Chondrocyte (in vitro differentiated cells): ENCODE measurements at regions not wholly inside any gene's neighbourhood (a gene's known extent, or its start where the extent isn't known, plus 50 kb on each side); places are given as distances from the start of the nearest gene placed in this dataset.

Experiments used
- DNase-seq: peaks from one replicate; pipeline ENCODE4 v3.0.0; 2021; ENCODE audit warnings: mixed read lengths, low spot score
- H3K27ac Mint-ChIP-seq: one replicate; pipeline ENCODE4 v1.8.0; 2021; ENCODE audit warnings: mild to moderate bottlenecking, moderate library complexity, mixed read lengths; ENCODE audit not compliant: unreplicated experiment
- H3K27me3 Mint-ChIP-seq: 2 replicates; pipeline ENCODE4 v1.8.0; 2021; ENCODE audit warnings: low read depth, mixed read lengths
- H3K36me3 Mint-ChIP-seq: 2 replicates; pipeline ENCODE4 v1.8.0; 2021; ENCODE audit warnings: low read depth, mixed read lengths
- H3K4me1 Mint-ChIP-seq: 2 replicates; pipeline ENCODE4 v1.8.0; 2021; ENCODE audit warnings: low read depth, mild to moderate bottlenecking, mixed read lengths
- H3K4me3 Mint-ChIP-seq: one replicate; pipeline ENCODE4 v1.8.0; 2021; ENCODE audit warnings: mild to moderate bottlenecking, moderate library complexity, mixed read lengths; ENCODE audit not compliant: unreplicated experiment
- H3K9me3 Mint-ChIP-seq: 2 replicates; pipeline ENCODE4 v1.8.0; 2021; ENCODE audit warnings: low read depth, mixed read lengths
- TF ChIP-seq, protein P1 (sequence below): fragments of 200-600 bp; sonication (generic); IDR thresholded peaks from 2 replicates; pipeline ENCODE4 v1.5.0; 2021; ENCODE audit warnings: antibody characterized with exemption, mild to moderate bottlenecking, moderate library complexity

DNA sequence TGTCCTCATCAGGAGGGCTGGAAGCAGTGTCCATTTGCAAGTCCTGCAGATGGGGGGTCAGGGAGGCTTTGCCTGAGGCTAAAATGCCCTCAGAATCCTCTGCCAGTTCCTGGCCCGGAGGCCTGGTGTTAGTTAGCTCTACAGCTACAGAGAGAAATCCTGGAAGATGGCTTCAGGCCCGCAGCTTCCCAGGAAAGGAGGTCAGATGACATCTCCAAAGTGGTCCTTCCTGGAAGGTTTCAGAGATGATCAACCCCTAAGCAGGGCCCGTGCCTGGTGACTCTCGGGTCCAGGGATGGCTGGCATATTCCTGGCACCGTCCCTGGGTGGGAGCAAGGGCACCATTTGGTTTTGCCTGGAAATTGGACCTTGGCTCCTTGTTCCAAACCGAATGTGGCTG, 959.1 kb downstream of the BRD1 start:
- Mint-ChIP-seq H3K4me1 (no peaks in the 10 kb centered on the region), H3K36me3 (no peaks in the 10 kb centered on the region), H3K27me3 (peaks cover 22% of the 10 kb centered on the region), H3K9me3 (no peaks in the 10 kb centered on the region), H3K27ac (no peak overlapping the region), H3K4me3 (no peak overlapping the region)
- peak; percentile 40 for DNase-seq
- TF ChIP-seq, protein P1, sequence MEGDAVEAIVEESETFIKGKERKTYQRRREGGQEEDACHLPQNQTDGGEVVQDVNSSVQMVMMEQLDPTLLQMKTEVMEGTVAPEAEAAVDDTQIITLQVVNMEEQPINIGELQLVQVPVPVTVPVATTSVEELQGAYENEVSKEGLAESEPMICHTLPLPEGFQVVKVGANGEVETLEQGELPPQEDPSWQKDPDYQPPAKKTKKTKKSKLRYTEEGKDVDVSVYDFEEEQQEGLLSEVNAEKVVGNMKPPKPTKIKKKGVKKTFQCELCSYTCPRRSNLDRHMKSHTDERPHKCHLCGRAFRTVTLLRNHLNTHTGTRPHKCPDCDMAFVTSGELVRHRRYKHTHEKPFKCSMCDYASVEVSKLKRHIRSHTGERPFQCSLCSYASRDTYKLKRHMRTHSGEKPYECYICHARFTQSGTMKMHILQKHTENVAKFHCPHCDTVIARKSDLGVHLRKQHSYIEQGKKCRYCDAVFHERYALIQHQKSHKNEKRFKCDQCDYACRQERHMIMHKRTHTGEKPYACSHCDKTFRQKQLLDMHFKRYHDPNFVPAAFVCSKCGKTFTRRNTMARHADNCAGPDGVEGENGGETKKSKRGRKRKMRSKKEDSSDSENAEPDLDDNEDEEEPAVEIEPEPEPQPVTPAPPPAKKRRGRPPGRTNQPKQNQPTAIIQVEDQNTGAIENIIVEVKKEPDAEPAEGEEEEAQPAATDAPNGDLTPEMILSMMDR, result no peak

DNA sequence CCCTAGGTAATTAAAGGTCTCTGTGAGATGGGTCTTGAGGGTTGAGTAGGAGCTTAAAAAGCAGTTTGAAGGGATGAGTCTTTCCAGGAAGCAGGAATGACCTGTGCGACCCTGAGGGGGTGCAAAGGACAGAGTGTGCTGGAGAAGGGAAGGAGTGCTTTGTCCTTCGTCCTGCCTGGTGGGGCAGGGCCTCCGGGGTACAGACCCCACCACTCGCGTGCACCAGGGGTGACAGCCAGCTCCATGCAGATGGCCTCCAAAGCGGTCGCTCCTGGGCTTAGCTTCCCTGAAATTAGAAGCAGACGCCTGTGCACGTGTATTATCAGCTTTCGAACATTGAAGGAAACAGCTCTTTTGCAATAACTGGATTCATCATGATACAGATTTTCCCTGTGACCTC, 959.8 kb downstream of the BRD1 start:
- H3K4me3 Mint-ChIP-seq, result no peak overlapping the region
- H3K4me1 Mint-ChIP-seq, result no peaks in the 10 kb centered on the region
- DNase-seq, result peak; percentile 77
- H3K9me3 Mint-ChIP-seq, result no peaks in the 10 kb centered on the region
- peaks cover 19% of the 10 kb centered on the region for H3K27me3 Mint-ChIP-seq
- no peaks in the 10 kb centered on the region for H3K36me3 Mint-ChIP-seq
- no peak overlapping the region for H3K27ac Mint-ChIP-seq
- TF ChIP-seq, protein P1, result no peak

DNA sequence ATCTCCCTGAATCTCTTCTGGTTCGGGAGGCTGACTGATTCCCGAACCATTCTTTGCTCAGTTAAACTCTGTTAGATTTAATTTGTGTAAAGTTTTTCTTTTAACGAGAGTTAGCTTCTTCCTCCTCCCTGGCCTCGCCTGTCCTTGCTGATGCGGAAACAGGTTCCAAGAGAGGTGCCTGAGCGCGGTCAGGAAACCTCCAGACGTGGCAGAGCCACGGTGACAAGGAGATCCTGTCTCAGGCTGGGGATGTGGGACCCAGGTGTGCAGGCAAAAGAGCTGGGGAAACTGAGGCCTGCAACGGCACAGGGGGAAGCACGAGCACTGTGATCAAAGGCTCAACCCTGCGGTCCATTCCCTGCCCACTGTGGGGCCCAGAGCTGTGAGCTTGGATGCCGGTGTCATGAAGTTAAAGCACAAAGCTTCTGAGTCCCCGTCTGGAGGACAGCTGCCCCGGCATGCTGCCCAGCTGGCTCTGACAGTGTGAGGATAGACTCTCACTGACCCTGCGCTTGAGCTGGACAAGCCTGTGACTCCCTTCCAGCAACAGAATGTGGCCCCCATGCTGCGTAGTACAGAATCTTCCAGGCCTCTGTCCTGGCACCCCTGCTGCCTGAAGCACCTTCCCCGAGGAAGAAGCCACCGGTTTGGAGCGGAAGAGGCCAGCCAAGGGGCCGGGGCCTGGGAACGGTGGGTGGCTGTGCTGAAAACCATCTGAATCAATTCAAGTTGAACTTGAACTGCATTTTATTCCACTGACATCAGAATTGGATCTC, 960.6 kb downstream of the BRD1 start:
- Mint-ChIP-seq H3K27me3 (peaks cover 15% of the 10 kb centered on the region), H3K9me3 (no peaks in the 10 kb centered on the region), H3K4me3 (no peak overlapping the region), H3K36me3 (no peaks in the 10 kb centered on the region), H3K4me1 (no peaks in the 10 kb centered on the region), H3K27ac (no peak overlapping the region)
- DNase-seq, result peak; percentile 70
- TF ChIP-seq, protein P1, result no peak

DNA sequence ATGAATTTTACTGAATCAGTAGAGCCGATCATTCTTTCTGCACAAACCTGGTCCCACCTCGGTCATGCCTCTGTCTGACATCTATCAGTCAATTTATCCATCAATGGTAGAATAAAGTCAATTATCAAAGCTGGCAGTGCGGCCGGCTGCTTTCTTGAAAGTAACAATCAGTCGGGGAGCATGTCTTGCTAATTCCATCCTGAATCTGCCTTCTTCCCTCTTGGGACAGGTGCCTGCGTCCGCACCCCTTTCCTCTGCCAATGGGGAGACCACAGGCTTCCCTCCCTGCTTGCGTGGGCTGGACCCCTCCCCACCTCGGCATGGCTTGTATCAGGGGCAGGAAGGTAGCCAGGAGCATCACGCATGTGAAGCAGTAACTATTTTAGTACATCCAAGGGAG, 962.9 kb downstream of the BRD1 start:
- Mint-ChIP-seq H3K27ac (no peak overlapping the region), H3K4me3 (no peak overlapping the region), H3K9me3 (no peaks in the 10 kb centered on the region), H3K4me1 (no peaks in the 10 kb centered on the region), H3K27me3 (peaks cover 17% of the 10 kb centered on the region), H3K36me3 (no peaks in the 10 kb centered on the region)
- DNase-seq, result peak; percentile 53
- TF ChIP-seq, protein P1, result no peak

DNA sequence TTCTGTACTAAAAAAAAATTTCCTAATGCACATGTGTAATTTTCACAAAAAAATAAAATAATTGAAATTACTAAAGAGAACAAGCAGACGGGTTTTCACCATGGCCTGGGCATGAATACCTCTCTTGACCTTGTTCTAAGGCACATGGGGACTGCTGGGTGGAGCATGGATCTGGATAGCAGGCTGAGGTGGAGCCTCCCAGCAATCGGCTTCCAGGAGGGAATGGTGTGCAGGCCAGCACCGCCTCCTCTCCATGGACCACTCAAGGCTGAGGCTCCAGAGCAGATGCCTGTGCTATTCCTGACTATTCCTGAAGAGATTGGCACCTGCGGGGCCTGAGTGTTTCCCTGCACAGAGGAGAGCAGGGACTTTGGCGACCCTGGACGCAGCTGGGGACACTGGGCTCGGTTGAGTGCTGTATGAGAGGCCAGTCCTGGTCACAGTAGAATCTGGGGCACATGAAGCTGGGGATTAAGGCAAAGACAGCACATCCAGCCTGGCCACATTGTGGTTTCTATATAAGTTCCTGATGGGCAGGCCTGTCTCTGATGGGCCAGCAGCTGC, 963.6 kb downstream of the BRD1 start:
- H3K4me3 Mint-ChIP-seq, result no peak overlapping the region
- no peak overlapping the region for H3K27ac Mint-ChIP-seq
- peaks cover 17% of the 10 kb centered on the region for H3K27me3 Mint-ChIP-seq
- peak; percentile 65 for DNase-seq
- H3K36me3 Mint-ChIP-seq, result no peaks in the 10 kb centered on the region
- TF ChIP-seq, protein P1, result no peak
- H3K4me1 Mint-ChIP-seq, result no peaks in the 10 kb centered on the region
- no peaks in the 10 kb centered on the region for H3K9me3 Mint-ChIP-seq
